ENCODE measurements at regions not wholly inside any gene's neighbourhood (a gene's known extent, or its start where the extent isn't known, plus 50 kb on each side); places are given as distances from the start of the nearest gene placed in this dataset.

DNA sequence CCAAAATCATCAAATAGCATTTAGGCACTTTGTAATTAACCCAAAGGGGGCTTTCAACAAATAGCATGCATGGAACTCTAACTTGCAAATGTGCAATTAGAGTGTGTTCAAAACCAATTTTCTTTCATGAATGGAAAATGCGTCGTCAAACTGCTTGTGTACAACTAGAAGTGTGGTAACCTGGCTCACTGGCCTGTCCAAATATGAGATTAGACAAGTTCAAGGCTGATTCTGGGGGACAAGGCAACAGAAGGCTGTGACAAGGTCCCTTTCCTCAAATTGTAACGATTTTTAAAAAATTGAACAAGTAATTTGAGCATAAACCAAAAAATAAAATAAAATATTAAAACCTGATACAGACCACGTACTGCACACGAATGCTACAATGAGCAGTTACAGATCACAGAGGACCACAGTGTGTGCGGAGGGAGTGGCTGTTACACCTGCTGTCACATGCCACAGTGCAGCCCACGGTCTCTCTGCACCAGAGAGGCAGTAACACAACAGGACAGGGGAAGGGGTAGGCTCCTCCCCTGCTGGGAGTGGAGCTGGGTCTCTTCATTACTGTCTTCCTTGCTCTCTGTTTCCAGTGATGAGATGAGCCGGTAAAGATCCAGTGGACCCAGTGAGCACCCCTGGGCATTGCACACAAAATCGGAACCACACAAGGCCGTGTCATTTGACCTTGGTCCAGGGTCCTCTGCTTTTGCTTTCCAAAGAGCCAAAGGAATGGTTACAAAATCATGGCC, 252.2 kb upstream of the PDE10A start:
- DNase-seq (ENCODE audit: low read depth): no peak

DNA sequence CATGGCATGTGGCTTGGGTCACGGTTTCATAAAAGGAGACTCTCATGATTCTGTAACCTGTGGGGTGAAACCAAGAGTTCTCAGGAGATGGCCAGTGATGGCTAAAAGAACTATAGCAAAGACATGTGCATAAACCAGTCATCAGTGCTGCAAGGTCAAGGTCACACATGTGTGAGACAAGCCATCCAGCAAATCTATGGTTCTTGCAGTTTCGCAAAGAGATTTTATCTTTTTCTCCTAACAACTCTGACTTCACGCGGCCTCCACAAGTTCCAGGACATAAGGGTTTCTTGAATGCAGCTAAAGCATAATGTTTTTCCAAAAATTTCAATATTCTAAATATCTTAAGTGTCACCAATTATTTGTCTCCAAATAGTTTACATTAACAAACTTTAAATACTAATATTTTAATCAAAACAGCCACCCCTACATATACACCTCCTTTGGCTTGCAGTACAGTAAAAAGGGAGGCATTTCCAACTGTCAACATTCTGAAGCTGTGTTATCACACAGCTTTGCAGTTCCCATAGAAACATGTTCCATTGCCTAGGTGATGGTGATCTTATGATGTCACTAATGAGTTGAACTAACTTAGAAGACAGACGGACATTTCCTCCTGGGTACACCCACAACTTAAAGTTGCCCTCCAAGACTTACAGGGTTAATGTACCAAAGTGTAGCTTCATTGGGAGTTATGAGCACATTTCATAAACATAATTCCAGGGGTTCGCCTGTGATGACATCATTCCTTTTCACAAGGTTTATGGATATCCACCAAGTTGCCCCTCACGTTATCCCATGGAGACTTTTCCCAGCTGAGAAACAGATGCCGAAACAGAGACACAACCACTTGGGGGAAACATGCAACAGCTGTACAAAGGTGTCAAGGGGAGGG, 250.9 kb upstream of the PDE10A start:
- DNase-seq (ENCODE audit: low read depth): no peak

DNA sequence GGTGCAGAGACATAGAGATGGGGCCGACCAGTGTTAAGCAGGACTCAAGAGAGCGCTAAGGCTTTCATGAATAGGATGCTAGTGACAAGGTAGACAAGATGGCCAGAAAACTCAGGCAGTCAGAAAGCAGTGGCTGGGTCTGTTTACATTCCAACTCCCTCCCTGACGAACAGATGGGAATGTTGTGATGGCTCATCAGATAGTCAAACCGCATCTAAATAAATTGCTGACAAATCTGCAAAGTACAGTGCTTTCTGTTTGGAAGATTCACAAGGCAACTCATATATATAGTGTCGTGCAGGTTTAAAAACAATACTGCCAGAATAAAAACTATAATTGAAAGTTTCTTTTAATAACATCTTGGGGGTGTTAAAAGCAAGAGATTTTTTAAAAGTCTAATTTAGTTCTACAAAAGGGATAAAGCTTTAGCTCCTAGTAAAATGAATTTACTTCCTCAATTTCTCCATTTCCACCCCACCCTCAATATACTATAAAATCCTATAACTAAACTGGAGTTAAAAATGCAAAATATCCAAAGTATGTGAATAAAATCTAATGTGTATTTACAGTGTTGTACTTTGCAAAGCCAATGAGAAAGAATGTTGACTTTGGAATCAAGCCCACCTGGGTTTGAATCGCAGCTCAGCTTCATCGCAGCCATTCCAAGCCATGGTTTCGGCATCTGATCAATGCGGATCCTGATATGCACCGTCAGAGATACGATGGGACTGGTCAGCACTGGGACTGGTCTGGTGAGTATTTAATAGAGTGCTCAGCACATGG, 247.3 kb upstream of the PDE10A start:
- peak; percentile 25 for DNase-seq (ENCODE audit: low read depth)

DNA sequence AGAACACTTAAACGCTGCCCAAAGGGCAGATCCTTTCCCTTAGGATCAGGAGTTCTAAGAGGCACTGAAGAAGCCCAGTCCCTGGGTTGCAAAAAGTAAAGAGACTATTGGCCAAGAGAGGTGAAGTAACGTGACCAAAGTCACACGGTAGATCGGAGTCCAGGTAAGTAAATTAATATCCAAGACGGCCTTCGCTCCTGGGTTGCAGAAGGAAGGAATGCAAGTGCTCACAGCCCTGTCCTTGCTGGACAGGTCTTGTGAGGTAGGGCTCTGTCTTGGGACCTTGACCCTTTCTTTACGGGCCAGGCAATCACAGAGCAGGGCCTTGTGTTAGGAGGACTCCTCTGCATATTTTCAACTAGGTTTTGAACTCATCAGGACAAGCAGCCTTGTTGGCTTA, 243.7 kb upstream of the PDE10A start:
- no peak for DNase-seq (ENCODE audit: low read depth)

DNA sequence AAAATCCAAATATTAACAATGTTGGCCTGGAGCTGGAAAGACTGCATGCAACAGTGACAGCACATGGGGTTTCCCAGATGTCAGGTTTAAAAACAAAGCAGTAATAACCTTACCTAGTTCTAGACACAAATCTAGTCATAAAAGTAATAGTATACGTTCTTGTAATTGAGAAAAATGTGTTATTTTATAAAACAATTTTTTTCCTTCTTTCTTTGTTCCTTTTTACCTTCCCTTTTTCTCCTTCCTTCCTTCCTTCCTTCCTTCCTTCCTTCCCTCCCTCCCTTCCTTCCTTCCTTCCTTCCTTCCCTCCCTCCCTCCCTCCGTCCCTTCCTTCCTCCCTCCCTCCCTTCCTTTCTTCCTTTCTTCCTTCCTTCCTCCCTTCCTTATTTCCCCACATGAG, 242.7 kb upstream of the PDE10A start:
- no peak for DNase-seq (ENCODE audit: low read depth)

DNA sequence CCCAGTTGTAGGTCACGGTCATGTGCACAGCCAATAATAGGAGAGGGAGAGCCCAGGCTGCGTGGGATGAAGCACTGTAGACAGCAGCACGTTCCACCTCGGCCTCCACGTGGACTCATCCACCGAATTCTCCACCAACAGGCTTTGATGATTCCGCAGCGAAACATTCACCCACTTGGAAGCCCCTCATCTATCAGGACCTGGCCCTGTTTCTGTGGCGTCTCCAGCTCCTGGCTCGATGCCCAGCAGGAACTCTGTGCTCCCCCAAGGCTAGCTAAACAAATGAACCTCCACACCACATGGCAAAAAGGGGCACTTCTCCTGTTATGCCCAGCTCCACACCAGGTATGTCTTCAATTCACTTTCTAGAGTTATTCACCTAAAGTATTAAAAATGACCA, 237.9 kb upstream of the PDE10A start:
- no peak for DNase-seq (ENCODE audit: low read depth)

DNA sequence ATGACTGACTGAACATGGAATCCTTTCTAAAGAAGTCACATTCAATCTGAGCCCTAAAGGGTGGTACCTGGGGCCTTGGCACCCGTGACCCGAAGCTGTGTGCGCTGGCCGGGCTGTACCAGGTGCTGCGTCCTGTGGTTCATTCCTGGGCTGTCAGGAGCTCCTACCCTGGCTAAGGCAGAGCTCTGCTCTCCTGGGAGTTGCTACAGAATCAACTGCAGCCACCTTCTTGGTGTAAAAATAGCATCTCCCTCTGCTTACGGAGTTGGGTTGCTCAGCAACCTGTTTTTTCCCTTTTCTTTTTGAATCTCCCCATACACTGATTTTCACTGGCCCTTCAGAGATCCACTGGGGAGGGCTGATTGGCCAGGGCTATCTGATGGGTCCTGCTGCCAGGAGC, 236.6 kb upstream of the PDE10A start:
- no peak for DNase-seq (ENCODE audit: low read depth)

DNA sequence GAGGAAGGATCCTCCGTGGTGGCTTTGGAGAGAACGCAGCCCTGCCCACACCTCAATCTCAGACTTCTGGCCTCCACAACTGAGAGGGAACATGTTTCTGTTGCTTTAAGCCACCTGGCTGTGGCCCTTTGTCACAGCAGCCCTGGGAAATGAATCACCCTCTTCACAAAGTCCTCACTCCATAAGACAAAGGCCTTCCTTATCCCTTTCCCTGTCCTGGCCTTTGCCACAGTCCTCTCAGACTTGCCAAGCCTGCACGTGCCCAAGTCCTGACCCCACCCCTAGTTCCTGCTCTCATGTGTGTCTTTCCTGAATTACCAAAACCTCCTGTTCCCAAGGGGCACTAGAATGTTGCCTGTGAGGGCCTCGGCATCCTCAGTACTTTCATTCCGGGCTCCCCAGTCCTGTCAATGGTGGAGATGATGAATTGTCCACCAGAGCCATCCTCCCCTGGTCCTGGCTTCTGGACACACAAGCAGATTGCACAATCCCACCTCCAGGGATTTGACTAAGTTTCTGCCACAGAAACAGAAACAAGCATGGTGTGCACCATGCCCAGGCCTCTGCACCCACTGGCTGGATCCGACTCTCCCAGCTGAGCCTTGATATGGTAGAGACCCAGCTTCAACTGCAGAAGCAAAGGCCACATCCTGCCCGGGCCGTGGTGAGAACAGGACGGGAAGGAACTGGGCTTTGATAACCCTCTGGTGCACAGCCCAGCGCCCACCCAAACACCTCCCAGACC, 232.6 kb upstream of the PDE10A start:
- peak; percentile 33 for DNase-seq (ENCODE audit: low read depth)

DNA sequence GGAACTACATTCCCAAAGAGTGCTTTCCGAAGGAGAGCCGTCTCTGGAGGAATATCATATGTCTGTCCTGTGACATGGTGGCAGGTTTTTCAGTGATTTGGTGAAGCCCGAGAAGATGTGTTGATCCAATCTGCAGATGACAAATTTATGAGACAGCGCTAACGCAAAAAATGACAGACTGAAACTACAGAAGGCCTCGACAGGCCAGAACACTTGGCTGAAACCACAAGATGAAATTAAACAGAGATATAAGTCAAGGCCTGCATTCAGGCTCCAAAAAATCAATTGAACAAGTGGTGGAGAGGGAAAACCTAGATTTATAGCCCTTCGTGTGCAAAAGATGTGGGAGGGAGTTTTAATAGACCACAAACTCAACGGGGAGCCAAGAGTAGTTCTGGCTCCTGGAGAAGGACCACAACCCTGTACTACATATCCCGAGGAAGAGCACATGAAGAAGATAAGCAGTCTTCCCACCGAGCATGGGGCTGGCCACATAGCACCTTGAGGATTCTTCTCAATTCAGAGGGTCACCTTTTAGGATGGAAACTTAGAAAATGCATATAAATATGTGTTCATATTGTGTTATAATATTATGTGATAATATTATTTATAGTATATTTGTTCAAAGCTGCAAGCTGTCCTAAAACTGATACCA, 231.3 kb upstream of the PDE10A start:
- DNase-seq (ENCODE audit: low read depth): no peak

DNA sequence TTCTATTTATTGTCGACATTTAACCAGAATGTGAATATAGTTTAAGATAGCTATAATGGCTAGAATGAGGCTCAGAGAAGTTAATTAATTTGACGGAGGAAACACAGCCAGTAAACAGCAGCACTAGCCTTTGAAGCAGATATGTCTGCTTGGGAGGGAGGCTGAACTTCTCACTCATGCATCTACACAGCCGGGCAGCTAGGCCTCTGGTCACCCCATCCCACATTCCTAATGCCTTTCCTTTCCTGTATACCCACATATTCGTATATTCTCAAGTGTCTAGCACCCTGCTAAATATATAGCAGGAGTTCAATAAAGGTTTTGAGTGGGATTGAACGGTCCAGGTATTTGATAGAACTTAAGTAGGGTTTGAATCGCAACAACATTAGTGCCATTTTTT, 230.4 kb upstream of the PDE10A start:
- no peak for DNase-seq (ENCODE audit: low read depth)

DNA sequence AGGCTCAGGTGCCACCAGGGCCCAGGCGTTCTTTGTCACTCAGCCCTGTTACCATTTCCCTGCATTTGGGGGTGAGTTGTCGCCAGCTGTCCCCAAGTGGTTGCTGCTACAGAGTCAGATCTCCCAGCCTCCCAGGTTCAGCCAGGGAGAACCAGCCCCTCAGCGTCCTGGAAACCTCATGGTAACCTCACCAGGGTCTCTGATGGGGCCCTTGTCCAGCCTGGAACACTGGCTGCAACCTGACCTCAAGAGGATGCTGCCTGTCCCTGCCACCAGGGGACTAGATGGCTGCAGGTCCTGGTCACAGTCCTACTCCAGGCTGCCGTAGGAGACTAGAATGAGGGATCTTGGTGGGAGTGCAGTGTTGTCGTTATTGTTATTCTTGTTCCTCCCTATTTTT, 228.3 kb upstream of the PDE10A start:
- DNase-seq (ENCODE audit: low read depth): no peak

DNA sequence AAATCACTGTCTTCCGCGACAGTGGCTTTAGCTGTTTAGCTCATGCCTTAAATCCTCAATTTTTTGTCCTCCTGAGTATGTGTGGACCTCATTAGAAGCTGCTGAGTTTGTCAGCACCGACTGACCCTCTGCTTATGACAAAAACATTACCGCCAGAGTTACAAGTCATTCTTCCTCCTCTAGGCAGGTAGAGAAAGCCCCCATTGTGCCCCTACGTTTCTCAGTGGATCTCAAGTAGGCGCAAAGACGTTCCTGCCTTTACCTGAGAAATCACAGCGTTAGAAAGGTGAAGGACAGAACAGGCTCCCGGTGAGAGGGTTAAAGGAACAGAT, 227.3 kb upstream of the PDE10A start:
- DNase-seq (ENCODE audit: low read depth): no peak

DNA sequence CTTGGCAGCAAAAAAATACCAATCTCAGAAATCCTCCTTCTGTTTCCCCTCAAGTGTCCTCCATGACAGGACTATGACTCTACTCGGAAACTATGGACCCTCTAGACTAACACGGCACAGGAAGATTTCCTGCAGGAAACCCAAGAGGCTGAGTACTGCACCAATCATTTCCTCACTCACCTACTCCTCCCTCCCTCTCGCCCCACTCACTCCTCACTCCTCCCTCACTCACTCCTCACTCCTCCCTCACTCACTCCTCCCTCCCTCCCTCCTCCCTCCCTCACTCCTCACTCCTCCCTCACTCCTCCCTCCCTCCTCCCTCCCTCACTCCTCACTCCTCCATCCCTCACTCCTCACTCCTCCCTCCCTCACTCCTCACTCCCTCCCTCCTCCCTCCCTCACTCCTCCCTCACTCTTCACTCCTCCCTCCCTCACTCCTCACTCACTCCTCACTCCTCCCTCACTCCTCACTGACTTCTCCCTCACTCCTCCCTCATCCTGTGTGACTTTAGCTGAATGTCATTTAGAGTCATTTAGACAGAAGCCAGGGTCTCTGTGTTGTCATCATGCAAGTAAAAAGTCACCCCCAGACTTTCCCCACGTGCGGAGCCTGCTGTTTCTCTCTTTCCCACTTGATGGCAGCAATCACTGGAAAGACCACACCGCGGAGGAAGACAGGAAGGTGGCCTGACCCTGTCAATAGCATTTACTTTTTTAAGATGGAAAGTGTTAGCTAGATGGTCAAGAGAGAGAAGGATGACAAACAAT, 226.8 kb upstream of the PDE10A start:
- peak; percentile 60 for DNase-seq (ENCODE audit: low read depth)

DNA sequence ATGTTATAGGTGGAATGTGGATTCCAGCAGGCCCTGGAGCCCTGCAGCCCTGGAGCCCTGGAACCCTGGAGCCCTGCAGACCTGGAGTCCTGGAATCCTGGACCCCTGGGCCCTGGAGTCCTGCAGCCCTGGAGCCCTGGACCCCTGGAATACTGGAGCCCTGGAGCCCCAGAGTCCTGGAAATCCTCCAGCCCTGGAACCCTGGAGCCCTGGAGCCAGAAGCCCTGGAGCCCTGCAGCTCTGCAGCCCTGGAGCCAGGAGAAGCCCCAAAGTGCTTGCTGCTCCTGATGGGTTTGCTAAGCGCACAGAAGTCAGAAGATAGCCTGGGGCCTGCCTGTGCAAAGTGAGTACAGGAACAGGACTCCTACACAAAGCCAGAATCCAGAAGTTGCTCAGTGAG, 223.1 kb upstream of the PDE10A start:
- no peak for DNase-seq (ENCODE audit: low read depth)

DNA sequence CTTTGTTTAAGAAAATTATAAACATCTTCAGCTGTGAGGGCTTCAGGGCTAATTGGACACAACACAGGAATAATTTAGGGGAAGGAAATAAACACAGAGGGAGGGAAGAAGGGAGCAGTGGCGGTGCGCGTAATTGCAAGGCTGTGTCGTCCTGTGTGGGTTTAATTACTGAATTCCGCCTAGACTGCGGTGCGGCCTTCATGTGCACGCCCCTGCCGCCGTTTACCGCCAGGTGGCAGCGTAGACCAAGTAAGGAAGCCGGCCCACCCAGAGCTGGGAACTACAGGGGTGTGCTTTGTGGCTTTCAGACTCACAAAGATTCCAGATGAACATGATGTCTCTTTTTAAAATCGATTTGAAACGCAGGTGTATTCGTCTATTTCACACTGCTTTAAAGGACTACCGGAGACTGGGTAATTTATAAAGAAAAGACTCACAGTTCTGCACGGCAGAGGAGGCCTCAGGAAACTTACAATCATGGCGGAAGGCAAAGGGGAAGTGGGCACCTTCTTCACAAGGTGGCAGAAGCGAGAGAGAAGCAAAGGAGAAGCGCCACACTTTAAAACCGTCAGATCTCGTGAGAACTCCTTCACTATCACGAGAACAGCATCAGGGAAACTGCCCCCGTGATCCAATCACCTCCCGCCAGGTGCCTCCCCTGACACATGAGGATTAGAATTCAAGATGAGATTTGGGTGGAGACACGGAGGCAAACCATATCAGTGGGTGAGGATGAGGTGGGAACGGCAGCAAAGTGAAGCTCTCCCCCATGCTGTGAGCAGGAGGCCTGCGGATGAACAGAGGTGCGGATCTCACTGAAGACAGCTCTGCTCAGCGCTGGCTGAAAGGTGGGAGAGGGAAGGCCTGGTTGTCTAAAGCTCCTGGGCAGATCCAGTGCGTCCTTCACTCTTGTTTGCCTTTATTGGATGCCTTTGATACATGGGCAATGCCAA, 222.0 kb upstream of the PDE10A start:
- peak; percentile 74 for DNase-seq (ENCODE audit: low read depth)

DNA sequence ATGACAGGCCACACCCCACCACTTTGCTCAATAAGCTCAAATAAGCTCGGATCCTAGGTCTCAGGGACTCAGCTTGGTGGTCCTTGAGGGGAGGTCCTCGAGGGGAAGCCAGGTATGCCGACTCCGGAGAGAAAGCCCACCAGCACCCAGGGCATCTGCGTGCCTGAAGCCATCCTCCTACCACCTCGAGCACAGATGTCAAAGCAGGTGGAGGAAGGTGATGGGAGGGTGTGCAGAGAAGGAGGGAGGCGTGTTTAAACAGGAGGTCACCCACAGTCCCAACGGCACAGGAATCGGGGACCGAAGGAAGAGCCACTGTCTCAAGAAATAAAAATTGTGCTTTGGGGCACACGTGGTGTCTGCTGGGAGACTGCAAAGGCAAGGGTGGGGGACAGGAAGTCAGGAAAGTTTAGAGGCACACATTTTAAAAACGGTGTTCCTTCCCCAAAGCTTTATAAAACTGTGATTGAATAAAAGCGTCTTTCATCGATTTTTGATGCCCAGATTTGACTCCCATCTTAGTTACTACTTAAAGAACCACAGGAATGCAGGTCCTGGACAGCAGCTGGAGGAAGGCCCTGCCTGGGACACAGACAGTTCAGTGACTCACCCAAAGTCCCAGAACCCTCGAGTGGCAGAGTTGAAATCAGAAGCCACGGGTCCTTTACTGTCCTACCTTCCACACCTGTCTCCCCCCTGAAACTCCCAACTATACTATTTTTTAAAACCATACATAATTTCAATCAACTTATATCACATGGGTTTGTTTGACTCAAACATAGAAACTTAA, 221.0 kb upstream of the PDE10A start:
- DNase-seq (ENCODE audit: low read depth): peak; percentile 82

DNA sequence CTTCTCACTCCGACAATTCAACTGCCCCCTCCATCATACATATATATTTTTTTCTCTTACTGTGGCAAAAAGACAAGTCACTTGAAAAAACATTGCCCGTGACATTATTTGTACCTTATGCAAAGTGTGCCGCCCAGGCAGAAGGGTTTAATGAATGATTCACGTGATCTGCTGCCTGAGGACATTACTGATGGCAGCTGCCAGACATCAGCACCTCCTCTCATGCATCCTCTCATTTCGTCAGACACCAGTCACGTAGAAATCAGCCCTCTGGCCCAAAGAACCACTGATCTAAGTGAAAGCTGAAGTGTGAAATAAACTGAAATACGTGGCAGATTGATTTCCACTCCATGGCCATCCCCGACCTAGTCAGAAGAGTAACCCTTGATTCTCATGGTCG, 218.8 kb upstream of the PDE10A start:
- DNase-seq (ENCODE audit: low read depth): peak; percentile 57

DNA sequence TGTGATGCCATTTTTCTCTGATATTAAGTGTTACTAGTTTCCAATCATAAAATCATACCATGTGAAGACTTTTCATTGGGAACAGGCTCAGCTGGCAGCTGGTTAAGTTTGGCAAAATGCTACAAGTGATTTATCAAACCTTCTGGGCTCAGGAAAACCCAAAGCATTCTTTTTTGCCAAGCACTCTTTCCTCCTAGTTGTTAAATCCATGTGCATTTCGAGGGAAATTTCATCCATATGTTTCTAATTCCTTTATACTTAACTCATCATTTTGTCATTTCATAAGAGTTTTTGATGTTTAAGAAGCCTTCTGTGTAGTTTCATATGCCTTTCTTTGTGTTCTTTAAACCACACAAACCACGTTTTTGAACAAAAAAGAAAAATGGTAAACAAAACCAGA, 217.6 kb upstream of the PDE10A start:
- peak; percentile 66 for DNase-seq (ENCODE audit: low read depth)

DNA sequence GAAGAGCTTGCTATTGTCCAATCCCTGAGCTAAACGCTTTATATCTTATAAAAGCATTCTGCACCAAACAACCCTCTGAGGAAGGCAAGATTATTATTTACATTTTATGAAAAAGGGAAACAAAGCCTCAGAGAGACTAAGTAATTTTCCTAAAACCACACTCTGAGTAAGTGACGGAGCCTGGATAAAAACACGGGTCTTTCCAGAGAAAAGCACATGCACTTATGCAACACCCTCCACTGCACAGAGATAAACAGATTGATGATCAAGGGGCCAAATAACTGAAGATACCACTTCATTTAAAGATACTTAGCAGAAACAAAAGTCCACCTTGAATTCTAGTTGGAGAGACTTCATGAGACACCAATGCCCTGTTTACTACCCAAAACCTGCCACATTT, 214.7 kb upstream of the PDE10A start:
- no peak for DNase-seq (ENCODE audit: low read depth)
